GM10248 (cell line): ENCODE measurements at regions not wholly inside any gene's neighbourhood (a gene's known extent, or its start where the extent isn't known, plus 50 kb on each side); places are given as distances from the start of the nearest gene placed in this dataset.

ENCODE experiments used
- CTCF ChIA-PET: fragments of 300-600 bp; sonication (Branson Sonifier 250); formaldehyde crosslinking; extraction: SDS; loops from one replicate; lab custom pipeline; 2021; ENCODE audit warnings: antibody characterized with exemption; lab: Yijun Ruan, JAX
- POLR2A ChIA-PET: fragments of 350-650 bp; sonication (Branson Sonifier 250); formaldehyde crosslinking; extraction: SDS; loops from one replicate; lab custom pipeline; 2020; ENCODE audit warnings: antibody characterized with exemption; lab: Yijun Ruan, JAX
- DNase-seq: peaks from one replicate; pipeline ENCODE4 v3.0.0; 2012; ENCODE audit errors: extremely low spot score
- TF ChIP-seq, protein P1 (sequence below): IDR thresholded peaks from 2 replicates; pipeline ENCODE4 v1.5.1; 2012; ENCODE audit warnings: mild to moderate bottlenecking, low read depth; ENCODE audit errors: extremely low read depth, missing control alignments, control extremely low read depth

GRCh38 chr12:98371419-98371818, 144.0 kb upstream of the TMPO start:
- no peak for DNase-seq
- ChIA-PET CTCF (interaction anchor here (1.7 kb wide), 1 partner anchor 1216 kb away, joined by 3 read pairs; no protein-coding TSS in a partner anchor), POLR2A (no interaction called here)
- TF ChIP-seq, protein P1, sequence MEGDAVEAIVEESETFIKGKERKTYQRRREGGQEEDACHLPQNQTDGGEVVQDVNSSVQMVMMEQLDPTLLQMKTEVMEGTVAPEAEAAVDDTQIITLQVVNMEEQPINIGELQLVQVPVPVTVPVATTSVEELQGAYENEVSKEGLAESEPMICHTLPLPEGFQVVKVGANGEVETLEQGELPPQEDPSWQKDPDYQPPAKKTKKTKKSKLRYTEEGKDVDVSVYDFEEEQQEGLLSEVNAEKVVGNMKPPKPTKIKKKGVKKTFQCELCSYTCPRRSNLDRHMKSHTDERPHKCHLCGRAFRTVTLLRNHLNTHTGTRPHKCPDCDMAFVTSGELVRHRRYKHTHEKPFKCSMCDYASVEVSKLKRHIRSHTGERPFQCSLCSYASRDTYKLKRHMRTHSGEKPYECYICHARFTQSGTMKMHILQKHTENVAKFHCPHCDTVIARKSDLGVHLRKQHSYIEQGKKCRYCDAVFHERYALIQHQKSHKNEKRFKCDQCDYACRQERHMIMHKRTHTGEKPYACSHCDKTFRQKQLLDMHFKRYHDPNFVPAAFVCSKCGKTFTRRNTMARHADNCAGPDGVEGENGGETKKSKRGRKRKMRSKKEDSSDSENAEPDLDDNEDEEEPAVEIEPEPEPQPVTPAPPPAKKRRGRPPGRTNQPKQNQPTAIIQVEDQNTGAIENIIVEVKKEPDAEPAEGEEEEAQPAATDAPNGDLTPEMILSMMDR = no peak

- POLR2A ChIA-PET = no interaction called here
- TF ChIP-seq, protein P1 = no peak
- DNase-seq = no peak
- CTCF ChIA-PET = no interaction called here
Measured at GRCh38 chr12:98372340-98373024, 142.9 kb upstream of the TMPO start.

DNA sequence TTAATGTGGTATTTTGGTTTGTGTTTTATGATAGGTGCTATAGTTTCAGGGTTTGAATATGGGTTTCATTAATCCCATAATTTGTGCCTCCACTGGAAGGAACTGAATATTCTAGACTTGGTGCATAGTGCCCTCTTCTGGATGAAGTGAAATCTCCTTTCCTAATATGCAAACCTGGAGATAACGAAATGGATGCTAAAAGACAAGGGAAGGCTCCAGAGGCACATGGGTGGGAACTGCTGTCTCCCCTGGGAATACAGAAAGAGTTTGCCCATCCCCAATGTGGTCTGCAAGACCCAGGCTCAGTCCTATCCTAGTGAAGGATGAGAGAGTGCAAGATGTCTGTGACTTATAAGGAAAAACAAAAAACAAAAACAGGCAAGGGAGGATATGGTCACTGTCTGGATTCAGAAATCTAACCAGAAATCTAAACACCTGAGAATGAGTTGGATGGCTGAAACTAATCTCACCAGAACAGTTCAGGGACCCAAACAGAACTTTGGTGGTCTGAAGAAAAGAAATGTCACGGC, 142.3 kb upstream of the TMPO start:
- ChIA-PET POLR2A (no interaction called here), CTCF (no interaction called here)
- peak; percentile 23 for DNase-seq
- TF ChIP-seq, protein P1 = peak; percentile 47

- CTCF ChIA-PET = interaction anchor here (2.3 kb wide), 1 partner anchor 22 kb away, joined by 7 read pairs; no protein-coding TSS in a partner anchor
- TF ChIP-seq, protein P1 = peak; percentile 11
- no peak for DNase-seq
- POLR2A ChIA-PET = no interaction called here
Measured at GRCh38 chr12:98374007-98374406, 141.4 kb upstream of the TMPO start.

GRCh38 chr12:98379106-98379505, 136.3 kb upstream of the TMPO start:
- POLR2A ChIA-PET = no interaction called here
- DNase-seq = no peak
- TF ChIP-seq, protein P1 = no peak
- CTCF ChIA-PET = no interaction called here

DNA sequence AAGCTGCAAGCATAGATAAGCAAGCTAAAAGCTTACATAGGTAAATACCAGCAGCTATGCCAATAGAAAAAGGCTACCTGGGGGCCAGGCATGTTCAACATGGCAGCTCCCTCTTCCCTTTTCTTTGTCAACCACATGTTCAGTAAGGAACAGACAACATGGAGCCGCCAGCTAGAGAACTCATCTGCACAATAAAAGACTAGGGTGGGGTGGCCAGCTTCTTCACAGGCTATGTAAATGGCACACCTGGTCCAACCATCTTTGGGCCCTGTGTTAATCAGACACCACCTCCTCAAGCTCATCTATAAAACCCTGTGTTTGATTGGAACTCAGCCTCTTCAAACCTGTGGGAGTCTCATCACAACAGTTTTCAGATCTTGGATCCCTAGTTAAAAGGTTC, 129.7 kb upstream of the TMPO start:
- TF ChIP-seq, protein P1 = no peak
- ChIA-PET POLR2A (no interaction called here), CTCF (interaction anchor here (1.2 to 2.3 kb wide), 2 partner anchors 10 to 11 kb away, joined by 4 to 8 read pairs; no protein-coding TSS in a partner anchor)
- DNase-seq = no peak
